ENCODE measurements at regions not wholly inside any gene's neighbourhood (a gene's known extent, or its start where the extent isn't known, plus 50 kb on each side); places are given as distances from the start of the nearest gene placed in this dataset.
"Not testable (repeated sequence)": the region's sequence is repeated elsewhere in the genome, so short reads cannot be mapped to it uniquely, and the experiment has no call there.

GRCh38 chr2:19100570-19100969 lies 257.9 kb downstream of the OSR1 start:
- no peak for DNase-seq (ENCODE audit: low read depth in 2 of 2)

- DNase-seq (ENCODE audit: low read depth in 2 of 2), result no peak
Observed at GRCh38 chr2:19099181-19099580, 259.2 kb downstream of the OSR1 start.

GRCh38 chr2:19098467-19099160 lies 259.8 kb downstream of the OSR1 start:
- no peak for DNase-seq (ENCODE audit: low read depth in 2 of 2)

- not testable (repeated sequence) for DNase-seq (ENCODE audit: low read depth in 2 of 2)
Observed at GRCh38 chr2:19089476-19089875, 268.9 kb downstream of the OSR1 start.

GRCh38 chr2:19086231-19086651 lies 272.2 kb downstream of the OSR1 start:
- no peak for DNase-seq (ENCODE audit: low read depth in 2 of 2)

- DNase-seq (ENCODE audit: low read depth in 2 of 2), result no peak
Observed at GRCh38 chr2:19078709-19079108, 279.7 kb downstream of the OSR1 start.

GRCh38 chr2:19073522-19073921 lies 284.9 kb downstream of the OSR1 start:
- DNase-seq (ENCODE audit: low read depth in 2 of 2), result no peak

GRCh38 chr2:19072161-19072560 lies 286.3 kb downstream of the OSR1 start:
- no peak for DNase-seq (ENCODE audit: low read depth in 2 of 2)

GRCh38 chr2:19070886-19071285 lies 287.5 kb downstream of the OSR1 start:
- DNase-seq (ENCODE audit: low read depth in 2 of 2), result no peak

GRCh38 chr2:19068206-19068605 lies 290.2 kb downstream of the OSR1 start:
- DNase-seq (ENCODE audit: low read depth in 2 of 2), result no peak

GRCh38 chr2:19062370-19062769 lies 296.1 kb downstream of the OSR1 start:
- DNase-seq (ENCODE audit: low read depth in 2 of 2), result no peak

GRCh38 chr2:19059076-19059475 lies 299.3 kb downstream of the OSR1 start:
- no peak for DNase-seq (ENCODE audit: low read depth in 2 of 2)

GRCh38 chr2:19051203-19051831 lies 307.1 kb downstream of the OSR1 start:
- DNase-seq (ENCODE audit: low read depth in 2 of 2), result no peak

- DNase-seq (ENCODE audit: low read depth in 2 of 2), result no peak
Observed at GRCh38 chr2:19050354-19050753, 308.1 kb downstream of the OSR1 start.

GRCh38 chr2:19048593-19049266 lies 309.7 kb downstream of the OSR1 start:
- no peak for DNase-seq (ENCODE audit: low read depth in 2 of 2)

- no peak for DNase-seq (ENCODE audit: low read depth in 2 of 2)
Observed at GRCh38 chr2:19046986-19047780, 311.2 kb downstream of the OSR1 start.

- DNase-seq (ENCODE audit: low read depth in 2 of 2), result no peak
Observed at GRCh38 chr2:19045151-19045550, 313.3 kb downstream of the OSR1 start.

- DNase-seq (ENCODE audit: low read depth in 2 of 2), result no peak
Observed at GRCh38 chr2:19043893-19044292, 314.5 kb downstream of the OSR1 start.

GRCh38 chr2:19041434-19042041 lies 316.9 kb downstream of the OSR1 start:
- no peak for DNase-seq (ENCODE audit: low read depth in 2 of 2)

GRCh38 chr2:19038071-19039015 lies 320.1 kb downstream of the OSR1 start:
- no peak for DNase-seq (ENCODE audit: low read depth in 2 of 2)

GRCh38 chr2:19036091-19036490 lies 322.3 kb downstream of the OSR1 start:
- DNase-seq (ENCODE audit: low read depth in 2 of 2), result no peak
